Neural crest cell (in vitro differentiated cells): ENCODE measurements at regions not wholly inside any gene's neighbourhood (a gene's known extent, or its start where the extent isn't known, plus 50 kb on each side); places are given as distances from the start of the nearest gene placed in this dataset.
"Not testable (repeated sequence)": the region's sequence is repeated elsewhere in the genome, so short reads cannot be mapped to it uniquely, and the experiment has no call there.

Source experiments
- DNase-seq: peaks from one replicate; pipeline ENCODE4 v3.0.0; 2021; ENCODE audit warnings: low read depth, mixed read lengths, low spot score
- H3K27ac Mint-ChIP-seq: one replicate; pipeline ENCODE4 v1.8.0; 2021; ENCODE audit warnings: mild to moderate bottlenecking, mixed read lengths; ENCODE audit not compliant: unreplicated experiment
- H3K27me3 Mint-ChIP-seq: 2 replicates; pipeline ENCODE4 v1.8.0; 2021; ENCODE audit warnings: low read depth, mild to moderate bottlenecking, mixed read lengths
- H3K36me3 Mint-ChIP-seq: 2 replicates; pipeline ENCODE4 v1.8.0; 2021; ENCODE audit warnings: low read depth, mild to moderate bottlenecking, mixed read lengths
- H3K4me1 Mint-ChIP-seq: 2 replicates; pipeline ENCODE4 v1.8.0; 2021; ENCODE audit warnings: mixed read lengths
- H3K4me3 Mint-ChIP-seq: one replicate; pipeline ENCODE4 v1.8.0; 2021; ENCODE audit warnings: mild to moderate bottlenecking, mixed read lengths
- H3K9me3 Mint-ChIP-seq: 2 replicates; pipeline ENCODE4 v1.8.0; 2021; ENCODE audit warnings: mixed read lengths
- TF ChIP-seq, protein P1 (sequence below): fragments of 200-600 bp; sonication (generic); conservative IDR thresholded peaks from 2 replicates; pipeline ENCODE4 v1.5.0; 2021; ENCODE audit warnings: antibody characterized with exemption, mild to moderate bottlenecking

DNA sequence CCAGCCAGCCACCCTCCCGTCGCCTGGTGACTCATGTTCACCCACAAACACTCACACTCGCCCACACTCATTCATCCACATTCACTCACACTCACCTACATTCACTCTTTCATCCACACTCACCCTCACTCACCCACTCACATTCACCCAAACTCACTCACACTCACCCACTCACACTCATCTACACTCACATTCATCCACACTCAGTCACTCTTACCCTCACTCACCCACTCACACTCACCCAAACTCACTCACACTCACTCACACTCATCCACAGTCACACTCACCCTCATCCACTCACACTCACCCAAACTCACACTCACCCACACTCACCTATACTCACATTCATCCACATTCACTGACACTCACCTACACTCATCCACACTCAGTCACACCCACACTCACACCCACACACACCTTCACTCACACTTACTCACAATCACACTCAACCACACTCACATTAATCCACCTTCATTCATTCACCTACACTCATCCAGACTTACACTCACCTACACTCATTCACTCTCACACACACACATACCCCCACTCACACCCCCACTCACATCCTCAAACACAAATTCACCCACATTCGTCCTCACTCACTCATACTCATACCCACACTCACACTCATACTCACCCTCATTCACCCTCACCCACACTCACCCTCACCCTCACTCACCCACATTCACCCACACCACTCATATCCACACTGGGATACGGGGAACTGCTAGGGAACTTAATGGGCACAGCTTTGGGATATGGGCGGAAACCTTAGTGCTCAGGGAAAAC lies 2221.6 kb upstream of the AGA start:
- no peak for DNase-seq
- peaks cover 11% of the 10 kb centered on the region for H3K9me3 Mint-ChIP-seq
- no peak overlapping the region for H3K4me3 Mint-ChIP-seq

DNA sequence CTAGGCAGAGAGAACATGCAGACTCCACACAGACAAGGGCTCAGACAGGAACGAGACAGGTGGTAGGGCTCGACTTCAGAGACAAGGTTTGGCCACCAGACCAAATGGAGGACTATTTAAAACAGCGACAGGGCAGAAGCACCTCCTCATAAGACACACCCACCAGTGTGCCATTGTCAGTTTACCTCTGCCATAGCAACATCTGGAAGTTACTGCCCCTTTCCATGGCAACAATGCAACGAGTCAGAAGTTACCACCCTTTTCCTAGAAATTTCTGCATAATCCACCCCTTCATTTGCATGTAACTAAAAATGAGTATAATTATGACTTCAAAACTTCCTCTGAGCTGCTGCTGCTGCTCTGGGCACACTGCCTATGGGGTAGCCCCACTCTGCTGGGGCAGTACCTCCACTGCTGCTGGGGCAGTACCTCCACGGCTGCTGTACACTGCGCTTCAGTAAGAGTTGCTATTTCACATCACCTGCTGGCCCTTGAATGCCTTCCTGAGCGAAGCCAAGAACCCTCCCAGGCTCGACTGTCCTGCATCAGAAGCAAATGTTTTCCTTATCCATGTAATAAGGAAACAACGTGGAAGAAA lies 2222.3 kb upstream of the AGA start:
- H3K36me3 Mint-ChIP-seq, result no peaks in the 10 kb centered on the region
- H3K27me3 Mint-ChIP-seq, result no peaks in the 10 kb centered on the region
- no peaks in the 10 kb centered on the region for H3K4me1 Mint-ChIP-seq
- no peak overlapping the region for H3K27ac Mint-ChIP-seq
- peaks cover 10% of the 10 kb centered on the region for H3K9me3 Mint-ChIP-seq
- DNase-seq, result no peak
- TF ChIP-seq, protein P1, sequence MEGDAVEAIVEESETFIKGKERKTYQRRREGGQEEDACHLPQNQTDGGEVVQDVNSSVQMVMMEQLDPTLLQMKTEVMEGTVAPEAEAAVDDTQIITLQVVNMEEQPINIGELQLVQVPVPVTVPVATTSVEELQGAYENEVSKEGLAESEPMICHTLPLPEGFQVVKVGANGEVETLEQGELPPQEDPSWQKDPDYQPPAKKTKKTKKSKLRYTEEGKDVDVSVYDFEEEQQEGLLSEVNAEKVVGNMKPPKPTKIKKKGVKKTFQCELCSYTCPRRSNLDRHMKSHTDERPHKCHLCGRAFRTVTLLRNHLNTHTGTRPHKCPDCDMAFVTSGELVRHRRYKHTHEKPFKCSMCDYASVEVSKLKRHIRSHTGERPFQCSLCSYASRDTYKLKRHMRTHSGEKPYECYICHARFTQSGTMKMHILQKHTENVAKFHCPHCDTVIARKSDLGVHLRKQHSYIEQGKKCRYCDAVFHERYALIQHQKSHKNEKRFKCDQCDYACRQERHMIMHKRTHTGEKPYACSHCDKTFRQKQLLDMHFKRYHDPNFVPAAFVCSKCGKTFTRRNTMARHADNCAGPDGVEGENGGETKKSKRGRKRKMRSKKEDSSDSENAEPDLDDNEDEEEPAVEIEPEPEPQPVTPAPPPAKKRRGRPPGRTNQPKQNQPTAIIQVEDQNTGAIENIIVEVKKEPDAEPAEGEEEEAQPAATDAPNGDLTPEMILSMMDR, result no peak
- no peak overlapping the region for H3K4me3 Mint-ChIP-seq

More for the DNA sequence above, 2221.6 kb upstream of the AGA start:
- TF ChIP-seq, protein P1, result no peak
- Mint-ChIP-seq H3K27me3 (no peaks in the 10 kb centered on the region), H3K27ac (no peak overlapping the region), H3K36me3 (no peaks in the 10 kb centered on the region), H3K4me1 (no peaks in the 10 kb centered on the region)

GRCh38 chr4:179666226-179666625 lies 2224.0 kb upstream of the AGA start:
- DNase-seq, result no peak

DNA sequence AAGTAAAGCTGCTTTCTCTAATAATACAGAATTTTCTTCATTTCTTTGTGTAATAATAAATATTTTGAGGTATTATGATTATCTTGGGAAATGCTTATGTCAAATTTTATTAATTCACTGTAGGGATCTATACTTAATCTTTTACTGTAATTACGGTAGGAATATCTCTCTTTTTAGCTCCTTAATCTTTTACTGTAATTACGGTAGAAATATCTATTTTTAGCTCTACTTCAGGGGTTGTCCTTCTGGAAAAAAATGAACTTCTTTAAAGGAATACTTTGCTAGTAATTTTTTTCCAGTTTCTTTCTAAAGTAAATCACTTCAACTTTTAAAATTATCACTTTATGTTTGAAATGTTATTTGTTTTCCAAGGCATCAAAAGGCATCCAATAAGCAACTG lies 2229.4 kb upstream of the AGA start:
- no peak for DNase-seq
- Mint-ChIP-seq H3K9me3 (peaks cover 8% of the 10 kb centered on the region), H3K27ac (no peak overlapping the region), H3K27me3 (no peaks in the 10 kb centered on the region), H3K36me3 (no peaks in the 10 kb centered on the region), H3K4me3 (no peak overlapping the region), H3K4me1 (no peaks in the 10 kb centered on the region)
- TF ChIP-seq, protein P1, result no peak

More at GRCh38 chr4:179666226-179666625, 2224.0 kb upstream of the AGA start:
- Mint-ChIP-seq H3K4me1 (no peaks in the 10 kb centered on the region), H3K27me3 (no peaks in the 10 kb centered on the region), H3K27ac (no peak overlapping the region), H3K9me3 (peaks cover 8% of the 10 kb centered on the region), H3K36me3 (no peaks in the 10 kb centered on the region), H3K4me3 (no peak overlapping the region)
- TF ChIP-seq, protein P1, result no peak

GRCh38 chr4:179678093-179678814 lies 2236.0 kb upstream of the AGA start:
- H3K36me3 Mint-ChIP-seq, result peaks cover 2% of the 10 kb centered on the region
- no peaks in the 10 kb centered on the region for H3K4me1 Mint-ChIP-seq
- H3K9me3 Mint-ChIP-seq, result peaks cover 15% of the 10 kb centered on the region
- H3K27me3 Mint-ChIP-seq, result no peaks in the 10 kb centered on the region
- no peak overlapping the region for H3K4me3 Mint-ChIP-seq
- H3K27ac Mint-ChIP-seq, result no peak overlapping the region
- no peak for DNase-seq
- TF ChIP-seq, protein P1, result no peak

DNA sequence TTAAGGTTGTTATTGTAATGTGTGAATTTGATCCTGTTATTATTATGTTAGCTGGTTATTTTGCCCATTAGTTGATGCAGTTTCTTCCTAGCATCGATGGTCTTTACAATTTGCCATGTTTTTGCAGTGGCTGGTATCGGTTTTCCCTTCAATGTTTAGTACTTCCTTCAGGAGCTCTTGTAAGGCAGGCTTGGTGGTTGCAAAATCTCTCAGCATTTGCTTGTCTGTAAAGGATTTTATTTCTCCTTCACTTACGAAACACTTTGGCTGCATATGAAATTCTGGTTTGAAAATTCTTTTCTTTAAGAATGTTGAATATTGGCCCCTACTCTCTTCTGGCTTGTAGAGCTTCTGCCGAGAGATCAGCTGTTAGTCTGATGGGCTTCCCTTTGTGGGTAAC lies 2241.4 kb upstream of the AGA start:
- not testable (repeated sequence) for DNase-seq, H3K9me3 Mint-ChIP-seq, H3K27ac Mint-ChIP-seq, H3K36me3 Mint-ChIP-seq, H3K4me1 Mint-ChIP-seq, H3K4me3 Mint-ChIP-seq, H3K27me3 Mint-ChIP-seq
